ENCODE measurements at regions not wholly inside any gene's neighbourhood (a gene's known extent, or its start where the extent isn't known, plus 50 kb on each side); places are given as distances from the start of the nearest gene placed in this dataset.
"Not testable (repeated sequence)": the region's sequence is repeated elsewhere in the genome, so short reads cannot be mapped to it uniquely, and the experiment has no call there.

GRCh38 chr5:101206534-101206933 lies 303.5 kb upstream of the ST8SIA4 start:
- no peak for TF ChIP-seq CTCF (IDR thresholded peaks at IDR 0.05; ENCODE audit: insufficient read depth, low read length, severe bottlenecking)
- H3K4me3 ChIP-seq (ENCODE audit: low read depth, low read length), result no peak overlapping the region
- DNase-seq (ENCODE audit: low read depth) (peak; percentile 84), FAIRE-seq (no peak)
- no peaks in the 10 kb centered on the region for H3K27me3 ChIP-seq (ENCODE audit: control insufficient read depth, insufficient read depth, low read length)
- H3K36me3 ChIP-seq (ENCODE audit: control insufficient read depth, insufficient read depth, low read length), result no peaks in the 10 kb centered on the region

DNA sequence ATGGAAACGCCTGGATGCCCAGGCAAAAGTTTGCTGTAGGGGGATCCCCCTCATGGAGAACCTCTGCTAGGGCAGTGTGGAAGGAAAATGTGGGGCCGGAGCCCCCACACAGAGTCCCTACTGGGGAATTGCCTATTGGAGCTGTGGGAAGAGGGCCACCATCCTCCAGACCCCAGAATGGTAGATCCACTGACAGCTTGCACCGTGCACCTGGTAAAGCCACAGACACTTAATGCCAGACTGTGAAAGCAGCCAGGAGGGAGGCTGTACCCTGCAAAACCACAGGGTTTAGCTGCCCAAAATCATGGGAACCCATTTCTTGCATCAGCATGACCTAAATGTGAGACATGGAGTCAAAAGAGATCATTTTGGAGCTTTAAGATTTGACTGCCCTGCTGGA lies 302.0 kb upstream of the ST8SIA4 start:
- H3K27me3 ChIP-seq (ENCODE audit: control insufficient read depth, insufficient read depth, low read length); H3K36me3 ChIP-seq (ENCODE audit: control insufficient read depth, insufficient read depth, low read length); DNase-seq (ENCODE audit: low read depth); FAIRE-seq; H3K4me3 ChIP-seq (ENCODE audit: low read depth, low read length): not testable (repeated sequence)

DNA sequence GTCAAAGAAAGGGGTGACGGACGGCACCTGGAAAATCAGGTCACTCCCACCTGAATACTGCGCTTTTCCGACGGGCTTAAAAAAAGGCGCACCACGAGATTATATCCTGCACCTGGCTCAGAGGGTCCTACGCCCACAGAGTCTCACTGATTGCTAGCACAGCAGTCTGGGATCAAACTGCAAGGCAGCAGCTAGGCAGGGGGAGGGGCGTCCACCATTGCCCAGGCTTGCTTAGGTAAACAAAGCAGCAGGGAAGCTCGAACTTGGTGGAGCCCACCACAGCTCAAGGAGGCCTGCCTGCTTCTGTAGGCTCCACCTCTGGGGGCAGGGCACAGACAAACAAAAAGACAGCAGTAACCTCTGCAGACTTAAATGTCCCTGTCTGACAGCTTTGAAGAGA lies 277.3 kb upstream of the ST8SIA4 start:
- not testable (repeated sequence) for DNase-seq (ENCODE audit: low read depth); H3K27me3 ChIP-seq (ENCODE audit: control insufficient read depth, insufficient read depth, low read length); FAIRE-seq; H3K36me3 ChIP-seq (ENCODE audit: control insufficient read depth, insufficient read depth, low read length); H3K4me3 ChIP-seq (ENCODE audit: low read depth, low read length)

GRCh38 chr5:101176605-101177004 lies 273.5 kb upstream of the ST8SIA4 start:
- TF ChIP-seq CTCF (IDR thresholded peaks at IDR 0.05; ENCODE audit: insufficient read depth, low read length, severe bottlenecking), result no peak
- DNase-seq (ENCODE audit: low read depth) (no peak), FAIRE-seq (no peak)
- Histone ChIP-seq H3K27me3 (ENCODE audit: control insufficient read depth, insufficient read depth, low read length) (no peaks in the 10 kb centered on the region), H3K36me3 (ENCODE audit: control insufficient read depth, insufficient read depth, low read length) (no peaks in the 10 kb centered on the region), H3K4me3 (ENCODE audit: low read depth, low read length) (no peak overlapping the region)

GRCh38 chr5:101174981-101175380 lies 271.9 kb upstream of the ST8SIA4 start:
- FAIRE-seq, result no peak
- no peak for DNase-seq (ENCODE audit: low read depth)
- no peaks in the 10 kb centered on the region for H3K27me3 ChIP-seq (ENCODE audit: control insufficient read depth, insufficient read depth, low read length)
- no peak for TF ChIP-seq CTCF (IDR thresholded peaks at IDR 0.05; ENCODE audit: insufficient read depth, low read length, severe bottlenecking)
- H3K36me3 ChIP-seq (ENCODE audit: control insufficient read depth, insufficient read depth, low read length), result no peaks in the 10 kb centered on the region
- no peak overlapping the region for H3K4me3 ChIP-seq (ENCODE audit: low read depth, low read length)

GRCh38 chr5:101163088-101163487 lies 260.0 kb upstream of the ST8SIA4 start:
- DNase-seq (ENCODE audit: low read depth) (no peak), FAIRE-seq (no peak)
- Histone ChIP-seq H3K27me3 (ENCODE audit: control insufficient read depth, insufficient read depth, low read length) (no peaks in the 10 kb centered on the region), H3K36me3 (ENCODE audit: control insufficient read depth, insufficient read depth, low read length) (no peaks in the 10 kb centered on the region), H3K4me3 (ENCODE audit: low read depth, low read length) (no peak overlapping the region)
- no peak for TF ChIP-seq CTCF (IDR thresholded peaks at IDR 0.05; ENCODE audit: insufficient read depth, low read length, severe bottlenecking)

DNA sequence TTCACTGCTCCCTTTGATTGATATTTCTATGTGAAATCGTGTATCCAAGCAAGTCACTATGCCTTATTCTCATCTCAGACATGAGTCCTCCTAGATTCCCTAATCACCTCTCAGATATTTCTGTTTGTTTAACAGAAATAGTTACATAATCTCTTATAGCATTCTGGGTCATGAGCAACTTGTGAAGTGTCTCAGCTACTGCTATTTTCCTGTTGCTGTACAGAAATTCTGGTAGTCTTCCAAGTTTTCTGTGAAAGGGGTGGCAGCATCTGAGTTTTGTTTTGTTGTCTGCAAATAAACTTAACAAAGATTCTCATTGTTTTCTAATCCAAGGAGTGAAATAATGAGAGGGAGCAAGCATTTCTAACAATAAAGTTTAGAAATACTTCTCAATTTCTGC lies 256.9 kb upstream of the ST8SIA4 start:
- H3K36me3 ChIP-seq (ENCODE audit: control insufficient read depth, insufficient read depth, low read length), result no peaks in the 10 kb centered on the region
- H3K4me3 ChIP-seq (ENCODE audit: low read depth, low read length), result no peak overlapping the region
- no peak for TF ChIP-seq CTCF (IDR thresholded peaks at IDR 0.05; ENCODE audit: insufficient read depth, low read length, severe bottlenecking)
- H3K27me3 ChIP-seq (ENCODE audit: control insufficient read depth, insufficient read depth, low read length), result no peaks in the 10 kb centered on the region
- FAIRE-seq (no peak), DNase-seq (ENCODE audit: low read depth) (peak; percentile 2)

Data from bronchial epithelial cell (primary cell).